ENCODE measurements at regions not wholly inside any gene's neighbourhood (a gene's known extent, or its start where the extent isn't known, plus 50 kb on each side); places are given as distances from the start of the nearest gene placed in this dataset.

DNA sequence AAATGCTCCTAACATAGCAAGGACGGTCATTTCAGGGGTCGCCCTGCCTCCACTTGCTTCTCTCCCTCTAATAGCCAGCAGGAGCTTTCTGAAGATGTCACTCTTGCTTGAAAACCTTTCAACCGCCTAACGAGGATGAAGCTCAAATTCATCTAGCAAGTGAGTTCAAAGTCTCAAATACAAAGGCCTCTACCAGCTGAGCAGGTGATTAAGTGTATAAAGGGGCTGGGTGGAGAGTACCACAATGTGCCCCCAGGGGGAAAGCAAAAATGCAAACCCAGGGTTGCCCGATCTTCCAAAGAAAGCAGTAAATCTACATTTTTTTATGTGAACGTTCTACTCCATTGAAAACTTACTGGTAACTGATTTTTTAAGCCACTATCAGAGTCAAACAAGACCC, 50.4 kb upstream of the GRIP2 start:
- DNase-seq (ENCODE audit: low read depth, low spot score) = no peak

DNA sequence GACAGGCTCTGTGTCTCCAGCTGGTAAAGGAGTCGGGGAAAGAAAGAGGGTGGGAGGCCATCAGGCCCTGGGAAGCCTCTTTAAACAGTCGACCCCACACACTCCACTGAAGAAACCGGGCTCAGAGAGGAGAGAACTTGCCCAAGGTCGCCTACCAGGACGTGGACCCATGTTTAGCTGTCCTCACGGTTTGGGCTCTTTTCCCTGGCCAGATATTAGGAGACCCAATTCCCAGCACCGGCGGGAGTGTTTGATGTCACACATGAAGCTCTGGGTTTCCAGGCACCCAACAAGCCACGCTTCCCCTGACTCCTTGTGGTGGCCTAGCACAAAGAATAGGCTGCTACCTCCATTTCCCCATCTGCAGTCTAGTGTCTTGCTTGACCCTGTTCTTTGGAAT, 52.2 kb upstream of the GRIP2 start:
- no peak for DNase-seq (ENCODE audit: low read depth, low spot score)

DNA sequence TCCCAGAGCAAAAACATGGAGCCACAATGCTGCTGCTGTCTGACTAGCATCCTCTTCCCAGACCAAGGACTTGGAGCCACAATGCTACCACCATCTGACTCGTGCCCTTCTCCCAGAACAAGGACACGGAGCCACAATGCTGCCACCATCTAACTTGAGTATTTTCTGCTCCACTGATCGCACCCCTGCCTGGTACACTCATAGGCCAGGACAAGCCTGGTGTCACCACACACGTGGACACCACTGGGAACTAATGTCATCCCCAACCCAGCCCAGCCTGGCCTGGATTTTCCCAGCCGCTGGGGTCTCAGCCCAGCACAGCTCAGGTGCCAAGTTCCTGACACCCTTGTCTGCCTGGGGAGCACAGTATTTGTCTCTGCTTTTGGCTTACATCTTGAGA, 52.7 kb upstream of the GRIP2 start:
- DNase-seq (ENCODE audit: low read depth, low spot score) = no peak

DNA sequence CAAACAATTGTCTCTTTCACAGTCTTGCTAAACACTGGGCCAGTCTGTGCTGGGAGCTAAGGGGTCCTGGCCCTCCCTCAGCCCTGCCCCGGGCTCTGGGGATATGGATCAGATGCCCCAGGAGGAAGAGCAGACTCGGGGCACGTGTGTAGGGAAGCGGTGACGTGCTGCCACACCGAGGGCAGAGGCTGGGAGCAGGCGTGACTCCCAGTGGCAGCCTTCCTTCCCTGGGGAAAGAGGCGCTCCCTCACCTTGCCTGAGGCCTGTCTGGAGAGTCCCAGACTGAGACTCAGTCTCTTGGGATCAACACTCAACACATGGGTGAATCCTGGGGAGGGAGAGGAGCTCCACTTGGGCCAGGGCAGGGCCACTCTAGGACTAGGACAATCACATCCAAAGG, 54.1 kb upstream of the GRIP2 start:
- no peak for DNase-seq (ENCODE audit: low read depth, low spot score)

DNA sequence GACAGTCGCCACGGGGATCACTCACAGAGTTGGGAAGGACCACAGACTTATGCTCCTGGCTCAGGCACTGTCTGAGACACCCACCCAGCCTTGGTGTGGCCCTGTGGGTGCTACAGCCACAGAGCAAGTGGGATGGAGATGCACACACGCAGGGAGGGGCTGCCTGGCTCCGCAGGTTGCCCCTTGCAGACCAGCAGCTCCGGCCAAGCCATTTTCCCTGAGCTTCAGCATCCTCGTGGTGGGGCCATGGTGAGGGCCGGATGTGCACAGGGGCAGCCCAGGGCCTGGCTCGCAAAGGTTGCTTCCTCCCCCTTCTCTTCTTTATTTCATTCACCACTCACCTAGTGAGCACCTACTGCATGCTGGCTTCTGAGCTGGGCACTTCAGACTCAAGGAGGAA, 55.4 kb upstream of the GRIP2 start:
- no peak for DNase-seq (ENCODE audit: low read depth, low spot score)

DNA sequence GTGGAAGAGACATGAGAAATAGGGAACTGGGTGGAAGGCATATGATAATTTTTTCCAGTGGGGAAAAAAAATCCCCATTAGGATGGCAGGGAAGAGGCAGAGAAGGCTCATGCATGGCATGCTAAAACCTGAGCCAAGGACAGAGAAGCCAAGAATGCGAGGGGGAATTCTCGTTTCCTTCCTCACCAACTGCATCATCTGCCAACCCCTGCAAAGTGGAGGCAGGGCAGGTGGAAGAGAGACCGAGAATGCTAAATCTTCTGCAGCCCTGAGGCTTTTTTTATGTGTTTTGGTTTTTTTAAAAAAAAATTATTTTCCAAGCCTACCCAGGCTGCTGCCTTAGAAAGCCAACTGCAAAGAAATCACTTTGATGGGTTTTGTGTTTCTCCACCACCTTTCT, 54.3 kb upstream of the CCDC174 start:
- no peak for DNase-seq (ENCODE audit: low read depth, low spot score)

DNA sequence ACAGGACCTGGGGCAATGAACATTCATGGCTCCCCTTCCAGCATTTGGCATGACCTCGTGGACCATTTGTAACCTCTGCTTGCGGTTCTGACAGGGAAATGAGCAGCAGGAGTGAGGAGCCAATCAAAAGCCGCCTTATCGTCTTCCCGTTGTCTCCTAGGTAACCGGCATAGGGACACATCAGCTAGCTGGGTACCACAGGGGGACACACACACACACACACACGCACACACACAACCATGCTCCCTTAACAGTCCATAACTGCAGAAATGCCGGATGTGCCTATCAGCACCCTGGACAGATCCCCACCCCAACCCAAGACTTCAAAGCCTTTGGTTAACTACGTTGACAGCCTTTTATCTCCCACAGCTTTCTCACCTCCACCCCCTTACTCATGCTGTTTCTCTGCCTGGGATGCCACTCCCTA, 53.4 kb upstream of the CCDC174 start:
- peak; percentile 71 for DNase-seq (ENCODE audit: low read depth, low spot score)

DNA sequence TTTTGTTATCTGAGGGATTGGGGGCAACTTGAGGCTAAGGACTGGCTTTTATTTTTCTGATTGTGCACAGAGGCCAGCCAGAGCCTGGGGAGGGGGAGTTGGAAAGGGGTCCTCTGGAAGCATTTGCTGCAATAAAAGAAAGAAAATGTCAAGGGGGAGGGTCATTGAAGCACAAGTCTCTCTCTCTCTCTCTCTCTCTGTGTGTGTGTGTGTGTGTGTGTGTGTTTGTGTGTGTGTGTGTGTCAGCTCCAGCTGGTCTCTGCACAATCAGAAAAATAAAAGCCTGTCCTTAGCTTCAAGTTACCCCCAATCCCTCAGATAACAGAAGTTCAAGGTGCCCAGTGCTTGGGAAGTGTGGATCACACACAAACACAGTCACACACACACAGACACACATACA, 52.1 kb upstream of the CCDC174 start:
- no peak for DNase-seq (ENCODE audit: low read depth, low spot score)

DNA sequence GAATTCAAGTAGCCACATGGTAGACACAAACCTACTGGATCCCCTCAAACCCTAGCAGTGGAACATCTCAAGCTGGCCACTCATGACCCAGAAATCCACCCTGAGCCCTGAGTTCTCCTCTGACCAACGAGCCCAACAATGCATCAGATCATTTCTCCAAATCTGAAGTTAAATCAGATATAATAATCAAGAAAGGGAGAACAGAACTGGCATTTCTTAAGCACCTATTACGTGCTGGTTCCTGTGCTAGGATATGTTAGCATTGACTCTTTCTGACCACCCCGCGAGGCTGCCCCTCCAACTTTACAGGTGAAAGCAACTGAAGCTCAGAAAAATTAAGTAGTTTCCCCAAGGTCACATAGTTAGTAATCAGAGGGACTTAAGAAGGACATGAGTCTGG, 51.5 kb upstream of the CCDC174 start:
- DNase-seq (ENCODE audit: low read depth, low spot score) = no peak

DNA sequence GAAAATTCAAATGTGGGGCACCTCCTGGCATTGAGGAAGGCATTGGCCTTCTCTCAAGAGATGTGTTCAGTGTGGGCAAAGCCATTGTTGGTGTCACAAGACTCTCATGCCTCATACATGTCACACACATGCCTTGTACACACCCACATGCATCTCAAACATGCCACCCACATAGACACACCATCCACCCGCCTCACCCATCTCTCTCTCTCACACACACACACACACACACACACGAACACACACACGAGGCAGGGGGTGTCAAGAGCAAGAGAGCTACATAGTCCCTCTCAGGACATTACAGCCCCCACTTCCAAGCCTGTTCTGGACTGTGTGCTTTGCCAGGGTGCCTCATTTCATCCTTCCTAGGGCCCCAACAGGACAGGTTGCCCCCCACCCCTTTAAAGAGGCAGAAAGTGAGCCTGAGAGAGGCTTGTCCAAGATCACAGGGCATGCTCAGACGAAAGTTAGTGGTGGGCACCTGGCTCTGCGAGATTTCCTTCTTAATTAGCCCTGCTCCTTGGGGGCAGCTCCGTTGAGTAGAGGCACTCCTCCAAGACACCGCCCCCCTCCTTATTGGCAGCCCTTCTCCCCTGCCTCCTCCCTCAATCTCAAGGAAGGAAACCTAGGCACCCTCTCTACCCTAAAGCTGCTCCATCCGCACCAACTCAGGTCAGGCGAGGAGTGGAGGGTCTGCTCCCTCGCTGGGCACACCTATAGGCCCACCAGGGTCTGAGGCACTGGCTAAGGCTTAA, 50.5 kb upstream of the CCDC174 start:
- no peak for DNase-seq (ENCODE audit: low read depth, low spot score)

DNA sequence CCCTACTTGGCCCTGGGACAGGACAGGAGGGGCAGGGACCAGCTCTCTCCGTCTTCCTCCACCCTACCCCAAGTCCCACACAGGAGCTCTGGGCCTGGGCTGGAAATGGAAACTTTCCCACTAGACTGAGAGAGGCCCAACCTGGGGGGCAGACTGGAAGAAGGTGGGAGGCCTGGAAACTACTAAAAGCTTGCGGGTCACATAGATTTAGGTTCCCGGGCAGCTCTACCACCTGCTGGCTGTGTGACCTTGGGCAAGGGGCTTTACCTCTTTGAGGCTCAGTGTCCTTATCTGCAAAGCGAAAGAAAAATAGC, 49.9 kb upstream of the CCDC174 start:
- DNase-seq (ENCODE audit: low read depth, low spot score) = no peak

Data from astrocyte of the hippocampus (primary cell).